Prostate gland (tissue), 2 donors: ENCODE measurements at regions not wholly inside any gene's neighbourhood (a gene's known extent, or its start where the extent isn't known, plus 50 kb on each side); places are given as distances from the start of the nearest gene placed in this dataset.

Experiments used
- POLR2A ChIP-seq: fragments of 450-650 bp; IDR thresholded peaks from one replicate; pipeline ENCODE4 v1.6.1; 2016; ENCODE audit warnings: antibody characterized with exemption, mild to moderate bottlenecking
- TF ChIP-seq, protein P1 (sequence below), 4 experiments: fragments of 200-600 bp in 2 of 4; fragments of 450-650 bp in 2 of 4; sonication (generic) in 2 of 4; IDR thresholded peaks; 1 replicate in 3 of 4; 2 replicates in 1 of 4; pipeline ENCODE4 v1.5.1; 2016 to 2019; ENCODE audit warnings: antibody characterized with exemption in 4 of 4, mild to moderate bottlenecking in 2 of 4, moderate library complexity in 2 of 4

DNA sequence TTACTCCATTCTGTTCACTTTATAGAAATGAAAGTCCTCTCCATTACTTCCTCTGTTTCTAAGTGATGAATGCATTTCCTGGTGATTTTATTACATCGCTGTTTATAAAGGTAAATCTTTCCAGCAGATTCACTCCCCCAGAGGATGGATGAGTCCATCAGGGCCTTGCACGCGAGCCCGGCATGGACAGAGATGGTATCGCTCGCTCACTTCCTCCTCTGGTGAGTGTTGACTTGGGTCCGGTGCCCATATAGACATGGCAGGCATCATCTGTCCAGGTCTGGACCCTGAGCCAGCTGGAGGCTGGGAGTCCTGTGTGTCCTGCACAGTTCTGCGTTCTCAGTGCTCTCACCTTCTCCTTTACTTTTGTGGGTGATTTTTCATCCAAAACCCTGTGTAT is 733.6 kb upstream of the SALL3 start:
- TF ChIP-seq, protein P1, sequence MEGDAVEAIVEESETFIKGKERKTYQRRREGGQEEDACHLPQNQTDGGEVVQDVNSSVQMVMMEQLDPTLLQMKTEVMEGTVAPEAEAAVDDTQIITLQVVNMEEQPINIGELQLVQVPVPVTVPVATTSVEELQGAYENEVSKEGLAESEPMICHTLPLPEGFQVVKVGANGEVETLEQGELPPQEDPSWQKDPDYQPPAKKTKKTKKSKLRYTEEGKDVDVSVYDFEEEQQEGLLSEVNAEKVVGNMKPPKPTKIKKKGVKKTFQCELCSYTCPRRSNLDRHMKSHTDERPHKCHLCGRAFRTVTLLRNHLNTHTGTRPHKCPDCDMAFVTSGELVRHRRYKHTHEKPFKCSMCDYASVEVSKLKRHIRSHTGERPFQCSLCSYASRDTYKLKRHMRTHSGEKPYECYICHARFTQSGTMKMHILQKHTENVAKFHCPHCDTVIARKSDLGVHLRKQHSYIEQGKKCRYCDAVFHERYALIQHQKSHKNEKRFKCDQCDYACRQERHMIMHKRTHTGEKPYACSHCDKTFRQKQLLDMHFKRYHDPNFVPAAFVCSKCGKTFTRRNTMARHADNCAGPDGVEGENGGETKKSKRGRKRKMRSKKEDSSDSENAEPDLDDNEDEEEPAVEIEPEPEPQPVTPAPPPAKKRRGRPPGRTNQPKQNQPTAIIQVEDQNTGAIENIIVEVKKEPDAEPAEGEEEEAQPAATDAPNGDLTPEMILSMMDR (IDR thresholded peaks at IDR 0.05), result no peak
- TF ChIP-seq POLR2A, result no peak
